GM18502 (cell line): ENCODE measurements at regions not wholly inside any gene's neighbourhood (a gene's known extent, or its start where the extent isn't known, plus 50 kb on each side); places are given as distances from the start of the nearest gene placed in this dataset.
"Not testable (repeated sequence)": the region's sequence is repeated elsewhere in the genome, so short reads cannot be mapped to it uniquely, and the experiment has no call there.

Source experiments
- ATAC-seq: cut with Tn5 transposase; IDR thresholded peaks from one replicate; pipeline ENCODE4 v1.9.1; 2021; ENCODE audit warnings: mild to moderate bottlenecking; ENCODE audit not compliant: unreplicated experiment, poor library complexity

DNA sequence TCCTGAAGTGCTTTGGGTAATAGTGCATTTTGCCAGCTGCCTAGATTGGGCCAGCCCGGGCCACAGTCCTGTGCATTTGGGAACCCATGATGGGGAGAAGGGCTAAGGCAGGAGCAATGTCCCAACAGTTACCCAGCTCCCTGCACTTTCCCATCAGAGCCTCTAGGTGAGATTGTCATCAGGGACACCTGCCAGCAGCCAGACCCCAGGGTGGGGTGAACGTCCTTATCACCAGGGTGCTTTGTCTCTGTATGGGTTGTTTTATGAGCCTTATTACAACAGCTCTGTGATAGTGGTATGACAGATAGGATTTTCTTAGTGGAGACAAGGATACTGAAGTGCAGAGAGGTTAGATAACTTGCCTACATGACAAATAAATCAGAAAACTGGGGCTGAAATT lies 365.7 kb downstream of the OSTF1 start:
- no peak for ATAC-seq

DNA sequence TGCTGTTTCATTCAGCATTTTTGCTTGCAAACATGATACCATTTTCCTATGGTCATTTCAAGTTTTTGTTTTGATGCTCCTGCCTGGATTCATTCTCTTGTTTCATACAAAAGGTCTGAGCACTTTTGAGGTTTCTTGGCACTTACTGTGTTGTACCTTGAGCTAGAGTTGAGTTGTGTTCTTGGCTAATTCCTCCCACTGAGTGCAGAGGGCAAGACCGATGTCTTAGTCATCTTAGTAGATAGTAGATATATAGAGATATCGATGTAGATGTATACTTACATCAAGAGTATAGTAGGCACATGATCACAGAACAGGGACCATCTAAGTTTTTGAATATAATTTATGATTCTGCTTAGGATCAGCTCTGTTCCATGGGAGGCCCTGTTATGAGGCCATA lies 366.6 kb downstream of the OSTF1 start:
- ATAC-seq, result no peak

DNA sequence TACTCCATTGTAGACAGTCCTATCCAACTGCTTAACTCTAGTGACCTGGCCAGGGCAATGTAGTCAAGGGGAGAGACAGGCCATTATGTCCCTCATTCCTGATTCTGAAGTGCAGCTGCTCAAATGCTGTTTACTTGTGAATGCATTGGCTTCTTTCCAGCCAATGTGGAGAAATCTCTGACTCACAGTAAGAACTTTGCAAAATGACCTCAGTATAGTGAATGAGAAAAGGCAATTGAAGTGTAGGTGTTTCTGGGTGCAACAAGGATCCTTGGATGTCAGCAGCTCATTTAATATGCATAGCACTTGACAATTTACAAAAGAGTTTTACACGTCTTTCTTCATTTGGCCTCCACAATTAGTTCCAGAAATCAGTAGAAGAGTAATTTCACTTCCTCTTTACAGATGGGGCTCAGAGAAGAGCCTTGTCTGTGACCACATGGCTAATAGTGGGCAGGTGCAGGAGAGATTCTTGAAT lies 367.2 kb downstream of the OSTF1 start:
- peak; percentile 99 for ATAC-seq

DNA sequence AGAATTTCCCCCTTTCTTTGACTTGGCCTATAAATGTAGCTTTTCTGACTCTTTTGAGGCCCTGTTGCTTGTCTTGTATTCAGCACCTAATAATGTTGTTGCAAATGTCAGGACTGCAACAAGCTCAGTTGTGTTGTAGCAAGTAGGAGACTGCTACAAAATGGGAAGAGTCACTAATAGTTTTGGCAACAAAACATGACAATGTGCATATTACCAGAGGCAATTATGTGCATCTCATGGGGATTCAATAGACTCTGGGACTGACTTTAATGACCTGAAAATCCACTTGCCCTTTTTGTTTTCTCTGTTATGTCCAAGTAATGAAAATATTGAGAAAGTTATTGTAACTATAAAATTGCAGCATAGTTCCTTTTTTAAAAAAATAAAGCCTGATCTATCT lies 368.4 kb downstream of the OSTF1 start:
- no peak for ATAC-seq

DNA sequence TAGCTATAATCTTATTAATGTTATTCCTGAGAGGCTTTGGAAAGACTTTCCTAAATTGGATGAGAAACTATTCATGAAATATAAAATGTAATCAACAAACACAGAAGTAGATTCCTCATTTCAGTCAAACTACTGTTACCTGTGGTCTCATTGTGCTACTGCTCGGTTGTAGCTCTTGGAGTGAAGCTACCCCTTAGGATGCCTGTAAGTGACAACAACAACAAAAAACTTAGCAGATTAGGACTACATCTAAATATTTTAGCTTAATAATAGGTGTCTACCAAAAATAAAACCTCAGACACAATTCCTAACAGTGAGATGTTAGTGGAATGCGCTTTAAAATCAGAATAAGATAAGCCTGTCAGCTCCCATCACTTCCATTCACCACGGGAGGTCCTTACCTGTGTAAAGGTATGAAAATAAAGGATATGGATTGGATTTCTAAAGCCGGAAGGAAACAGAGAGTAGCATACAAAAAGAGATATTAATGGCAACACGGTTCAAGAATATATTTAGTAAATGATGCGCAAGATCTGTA lies 369.2 kb downstream of the OSTF1 start:
- no peak for ATAC-seq

DNA sequence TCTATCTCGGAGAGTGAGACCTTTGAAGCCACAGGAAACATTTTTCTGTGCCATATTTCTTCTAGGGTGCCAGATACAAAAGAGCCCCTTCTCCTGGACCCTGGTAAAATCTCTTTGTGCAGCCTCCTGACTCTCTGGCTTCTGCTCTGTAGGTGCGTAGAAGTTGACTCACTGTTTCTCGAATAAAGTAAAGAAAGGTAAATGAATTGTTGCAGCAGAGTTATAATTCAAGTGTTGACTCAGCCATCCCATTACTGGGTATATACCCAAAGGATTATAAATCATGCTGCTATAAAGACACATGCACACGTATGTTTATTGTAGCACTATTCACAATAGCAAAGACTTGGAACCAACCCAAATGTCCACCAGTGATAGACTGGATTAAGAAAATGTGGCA lies 371.0 kb downstream of the OSTF1 start:
- not testable (repeated sequence) for ATAC-seq

DNA sequence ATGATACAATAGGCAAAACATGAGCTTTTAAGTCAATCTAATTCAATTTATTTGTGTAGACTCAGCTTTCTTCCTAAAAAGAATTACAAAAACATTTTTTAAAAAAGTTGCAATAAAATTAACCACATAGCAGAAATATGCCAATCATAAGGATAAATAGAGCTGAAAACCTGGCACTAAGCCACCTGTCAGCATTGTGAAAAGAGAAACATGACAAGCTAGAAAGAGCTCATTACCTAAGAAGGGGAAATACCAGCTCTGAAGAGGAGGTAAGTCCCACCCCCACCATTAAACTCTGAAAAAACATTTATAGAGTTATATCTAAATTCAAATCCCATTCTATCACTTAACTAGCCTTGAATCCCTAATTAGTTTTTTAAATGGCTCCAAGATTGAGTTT lies 372.9 kb downstream of the OSTF1 start:
- no peak for ATAC-seq

DNA sequence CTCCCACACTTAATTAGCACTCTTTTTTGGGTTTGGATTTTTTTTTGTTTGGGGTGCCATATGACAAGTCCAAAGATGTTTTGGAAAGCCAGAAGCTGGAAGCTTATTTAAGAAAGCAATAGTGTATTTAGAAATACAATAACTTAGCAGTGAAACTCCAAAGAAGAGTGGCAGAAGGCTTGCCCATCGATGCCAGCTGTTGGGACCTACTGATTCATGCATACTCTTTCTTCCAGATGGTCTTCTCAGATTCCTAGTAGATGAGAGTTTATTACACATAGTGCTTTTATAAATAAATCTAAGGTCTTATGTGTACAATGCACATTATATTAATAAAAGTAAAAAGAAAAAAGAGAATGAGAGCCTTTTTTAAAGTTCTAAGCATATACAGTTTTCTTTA lies 374.6 kb downstream of the OSTF1 start:
- ATAC-seq, result no peak

DNA sequence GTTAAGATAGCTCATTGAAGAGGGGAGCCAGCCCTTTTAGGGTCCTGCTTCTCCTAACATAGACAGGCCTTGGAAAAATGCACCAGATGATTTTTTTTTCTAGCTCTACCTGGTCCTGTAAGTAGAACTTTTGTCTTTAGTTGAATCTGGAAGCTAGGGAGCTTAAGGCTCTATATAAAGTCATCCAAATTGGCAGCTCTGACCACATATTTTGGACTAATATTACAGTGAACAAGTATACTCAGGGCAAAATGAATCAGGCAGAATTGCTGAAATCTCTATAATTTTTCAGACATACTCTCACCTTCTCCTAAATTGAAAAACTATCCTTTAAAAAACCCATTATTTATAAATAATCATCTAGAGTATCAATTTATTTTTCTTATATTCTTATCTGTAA lies 375.6 kb downstream of the OSTF1 start:
- ATAC-seq, result no peak

DNA sequence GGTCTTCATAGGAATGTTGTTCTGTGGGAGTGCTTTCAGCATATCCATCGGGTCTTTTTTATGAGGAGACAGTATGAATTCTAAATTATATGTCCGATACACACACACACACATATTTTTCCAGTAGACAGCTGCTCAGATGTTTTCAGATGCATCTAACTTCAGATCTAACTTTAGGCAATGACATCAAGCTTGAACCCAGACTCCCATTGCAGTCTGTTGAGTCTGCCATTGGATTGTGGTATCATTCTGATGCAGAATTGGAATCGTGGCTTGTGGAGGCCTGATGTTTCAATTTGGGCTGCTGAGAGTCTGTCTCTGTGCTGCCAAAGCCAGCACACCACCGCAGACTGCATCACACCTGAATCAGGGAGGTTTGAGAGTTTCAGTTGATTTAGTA lies 376.4 kb downstream of the OSTF1 start:
- ATAC-seq, result no peak

DNA sequence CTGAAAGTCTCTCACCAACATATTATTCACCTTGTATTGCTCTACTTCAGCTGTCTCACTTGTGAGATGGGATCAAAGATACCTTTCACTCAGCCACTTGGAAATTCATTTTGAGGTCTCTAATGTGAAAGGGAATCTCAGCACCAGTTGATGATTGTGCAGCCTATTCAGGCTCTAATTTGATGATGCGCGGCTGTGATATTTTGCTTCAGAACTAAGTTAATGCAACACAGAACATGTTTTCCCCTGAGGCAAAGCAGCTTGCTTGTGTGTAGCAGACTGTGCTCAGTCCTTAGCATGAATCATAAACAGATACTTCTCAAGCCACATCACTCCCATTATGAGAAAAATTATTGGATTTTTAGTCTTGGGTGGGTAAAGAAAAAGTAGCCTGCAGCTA lies 378.8 kb downstream of the OSTF1 start:
- ATAC-seq, result no peak

DNA sequence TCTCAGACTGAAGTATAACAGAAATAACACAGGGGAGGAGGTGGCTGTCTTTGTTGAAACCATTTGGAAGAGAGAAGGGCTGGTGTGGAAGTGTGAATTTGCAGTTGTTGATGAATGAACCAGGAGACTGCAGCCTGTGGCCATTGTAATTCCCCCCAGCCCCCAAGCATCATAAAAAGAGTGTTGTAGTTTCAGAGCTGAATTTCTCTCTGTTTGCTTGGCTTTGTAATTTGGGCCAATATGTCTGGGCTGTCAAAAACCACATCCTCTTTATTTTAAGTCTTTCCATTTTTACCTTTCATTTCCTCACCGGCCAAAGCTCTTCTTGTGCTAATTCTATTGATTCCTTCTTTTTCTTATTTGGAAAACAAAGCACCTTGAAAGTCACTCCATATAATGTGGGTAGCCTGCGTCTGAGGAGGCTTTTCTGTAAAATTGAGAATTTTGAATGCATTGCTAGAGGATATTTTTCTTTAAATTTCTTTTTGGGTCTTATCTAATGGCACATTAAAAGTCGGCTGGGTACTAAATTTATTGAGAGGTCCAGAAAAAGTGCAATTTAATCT lies 383.3 kb downstream of the OSTF1 start:
- ATAC-seq, result peak; percentile 48

DNA sequence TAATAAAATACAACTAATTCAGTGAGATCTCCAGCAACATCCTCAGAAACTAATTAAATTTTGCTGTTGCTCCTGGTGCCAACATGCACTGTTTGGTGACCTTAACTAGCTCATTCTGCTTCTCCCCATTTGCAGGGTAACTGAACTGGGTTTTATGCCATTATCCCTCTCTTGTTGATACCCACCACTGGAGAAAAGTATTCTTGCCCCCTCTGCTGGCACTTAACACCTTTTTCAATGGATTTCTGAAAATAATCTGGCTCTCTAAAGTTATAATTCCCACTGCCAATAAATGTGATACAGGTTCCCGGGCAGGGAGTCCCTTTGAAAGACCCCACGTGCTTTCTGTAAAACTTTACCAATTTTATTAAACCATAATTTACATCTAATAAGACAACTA lies 394.3 kb downstream of the OSTF1 start:
- ATAC-seq, result no peak

DNA sequence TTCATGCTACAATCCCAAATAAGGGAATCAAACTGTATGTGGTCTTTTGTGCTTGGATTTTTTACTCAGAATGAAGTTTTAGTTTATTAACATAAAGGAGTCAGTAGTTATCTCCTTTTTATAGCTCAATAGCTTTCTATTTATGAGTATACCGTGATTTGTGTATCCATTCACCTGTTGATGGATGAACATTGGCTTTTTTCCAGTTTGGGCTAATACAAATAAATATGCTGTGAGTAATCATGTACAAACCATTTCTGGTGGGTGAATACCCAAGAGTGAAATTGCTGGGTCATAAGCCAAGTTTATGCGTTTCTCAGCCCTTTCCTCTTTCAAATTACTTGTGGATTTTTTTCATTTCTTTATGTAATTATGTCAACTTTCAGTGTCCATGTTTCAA lies 395.3 kb downstream of the OSTF1 start:
- no peak for ATAC-seq

DNA sequence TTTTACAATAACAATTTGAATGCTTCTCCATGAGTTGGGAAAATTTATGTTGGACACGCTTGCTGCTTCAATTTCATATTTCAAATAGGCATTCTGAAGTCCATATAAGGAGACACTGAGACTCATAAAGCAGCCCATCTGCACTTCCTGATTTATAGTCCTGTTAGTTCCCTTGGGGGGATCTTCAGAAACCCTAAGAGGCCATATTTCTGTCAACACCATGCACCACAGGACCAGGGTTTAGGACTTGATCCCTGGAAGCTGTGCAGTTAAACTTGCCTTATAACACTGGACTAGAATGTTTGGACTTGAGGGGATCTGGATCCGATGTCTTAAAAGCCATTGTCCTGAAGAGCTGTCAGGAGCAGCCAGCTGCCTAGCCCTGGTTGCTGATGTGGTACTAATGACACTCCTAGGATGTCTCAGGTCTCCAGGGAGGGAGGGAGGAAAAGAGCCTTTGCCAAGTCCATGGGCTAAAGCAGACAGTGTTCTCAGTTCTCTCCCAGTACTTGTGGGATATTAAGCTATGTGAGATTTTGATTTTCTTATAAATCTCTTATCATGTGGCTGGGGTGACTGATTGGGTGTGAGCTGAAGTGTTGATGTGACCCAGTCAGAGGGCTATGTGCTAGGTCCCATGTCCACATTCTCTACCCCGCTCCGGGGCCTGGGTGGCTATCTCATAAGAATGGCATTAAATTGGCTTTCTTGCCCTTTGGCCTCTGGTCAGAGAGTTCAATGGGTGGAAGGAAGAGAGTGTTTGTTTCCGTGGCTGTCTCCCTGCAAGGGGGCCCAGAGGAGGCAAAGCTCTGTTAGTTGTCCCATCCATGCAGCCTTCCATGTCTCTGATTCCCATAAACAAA lies 399.8 kb downstream of the OSTF1 start:
- ATAC-seq, result no peak

DNA sequence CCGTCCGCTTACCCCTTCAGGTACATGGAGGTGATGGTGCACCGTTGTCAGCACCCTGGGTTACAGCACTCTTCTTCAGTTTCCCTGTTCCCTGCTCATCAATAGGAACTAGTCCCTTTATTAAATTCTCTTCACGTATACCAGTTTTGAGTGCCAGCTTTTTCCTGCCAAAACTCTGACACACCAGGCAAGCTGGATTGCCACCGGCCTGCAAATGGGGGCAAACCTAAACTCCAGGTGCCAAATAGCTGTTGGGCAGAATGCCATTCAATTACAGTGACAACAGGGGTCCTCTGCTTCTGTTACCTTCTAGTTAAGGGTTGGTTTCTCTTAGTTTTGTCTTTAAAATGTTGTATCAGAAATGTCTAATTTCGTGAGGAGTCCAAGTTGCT lies 400.4 kb downstream of the OSTF1 start:
- ATAC-seq, result no peak

DNA sequence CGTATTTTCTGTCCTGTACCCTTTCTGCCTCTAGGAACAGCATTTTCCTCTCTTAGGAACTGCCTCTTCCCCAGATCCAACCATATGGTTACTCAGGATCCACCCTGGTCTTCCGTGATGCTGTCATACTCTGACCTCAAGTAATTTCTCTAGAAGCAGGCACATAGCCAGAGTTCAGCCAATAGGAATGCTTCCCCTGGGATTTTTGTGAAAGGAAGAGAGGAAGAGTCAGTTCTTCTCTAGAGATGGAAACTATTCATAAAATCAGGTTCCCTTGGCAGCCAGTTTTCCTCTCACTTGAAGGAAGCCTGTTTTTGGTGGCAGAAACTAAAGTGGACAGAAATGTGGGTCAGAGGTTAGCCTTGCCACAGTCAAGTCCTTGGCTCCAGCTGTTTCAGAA lies 400.1 kb upstream of the PCSK5 start:
- ATAC-seq, result no peak

DNA sequence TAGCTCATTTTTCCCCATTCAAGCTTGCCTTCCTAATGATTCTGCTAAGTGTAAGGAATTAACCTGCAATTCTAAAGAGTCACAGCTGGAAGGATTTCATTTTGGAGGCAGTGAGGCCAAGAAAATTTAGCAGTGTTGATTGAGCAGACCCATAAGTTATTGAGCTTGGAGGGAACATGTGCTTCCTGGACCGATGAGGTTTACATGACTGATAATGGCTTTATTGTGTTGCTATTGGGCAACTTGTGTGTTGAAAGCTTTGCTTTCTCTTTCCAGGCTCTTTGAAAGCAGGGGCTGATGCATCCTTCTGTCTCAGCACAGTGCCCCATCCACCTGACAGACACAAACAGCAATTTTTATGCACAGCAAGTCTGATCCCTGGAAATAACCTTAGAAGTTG lies 398.9 kb upstream of the PCSK5 start:
- ATAC-seq, result no peak

DNA sequence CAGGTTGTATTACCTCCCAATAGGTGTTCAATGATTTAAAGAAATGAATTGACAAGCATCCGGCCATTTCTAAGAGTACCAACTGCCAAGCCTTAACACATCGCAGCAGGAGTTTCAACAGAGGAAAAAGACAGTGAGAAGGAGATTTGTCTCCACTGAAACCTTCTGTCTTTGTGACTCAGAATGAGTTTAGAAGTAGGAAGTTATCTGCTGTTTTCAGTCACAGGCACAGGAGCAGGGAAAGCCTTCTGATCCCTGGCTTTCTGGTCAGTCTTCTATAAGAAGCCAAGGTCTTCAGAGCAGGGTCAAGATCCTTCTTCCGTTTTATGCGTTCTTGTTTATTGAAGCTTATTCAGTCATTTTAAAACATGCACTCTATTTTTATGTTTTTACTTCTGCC lies 390.7 kb upstream of the PCSK5 start:
- ATAC-seq, result no peak

DNA sequence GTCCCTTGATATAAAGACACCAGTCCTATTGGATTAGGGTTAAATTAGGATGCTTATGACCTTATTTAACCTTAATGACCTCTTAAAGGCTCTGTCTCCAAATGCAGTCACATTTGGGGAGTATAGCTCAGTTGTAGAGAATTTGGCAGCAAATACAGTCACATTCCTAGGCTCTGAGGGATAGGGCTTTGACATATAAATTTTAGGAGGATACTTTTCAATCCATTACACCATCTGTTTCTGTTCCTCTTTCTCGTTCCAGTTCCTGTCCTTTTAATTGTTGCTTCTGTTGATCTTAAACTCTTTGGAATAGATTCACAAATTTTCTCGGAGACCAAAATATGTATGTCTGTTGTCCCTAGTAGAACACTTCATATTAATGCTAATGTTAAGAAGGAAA lies 390.0 kb upstream of the PCSK5 start:
- no peak for ATAC-seq

DNA sequence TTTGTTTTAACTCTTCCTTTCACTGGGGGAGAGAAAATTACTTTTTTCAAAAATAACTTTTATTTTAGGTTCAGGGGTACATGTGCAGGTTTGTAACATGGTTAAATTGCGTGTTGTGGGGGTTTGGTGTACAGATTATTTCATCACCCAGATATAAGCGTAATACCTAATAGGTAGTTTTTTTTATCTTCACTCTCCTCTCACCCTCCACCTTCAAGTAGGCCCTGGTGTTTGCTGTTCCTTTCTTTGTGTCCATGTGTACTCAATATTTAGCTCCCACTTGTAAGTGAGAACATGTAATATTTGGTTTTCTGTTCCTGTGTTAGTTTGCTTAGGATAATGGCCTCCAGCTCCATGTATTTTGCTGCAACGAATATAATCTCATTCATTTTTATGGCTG lies 389.5 kb upstream of the PCSK5 start:
- ATAC-seq, result not testable (repeated sequence)

DNA sequence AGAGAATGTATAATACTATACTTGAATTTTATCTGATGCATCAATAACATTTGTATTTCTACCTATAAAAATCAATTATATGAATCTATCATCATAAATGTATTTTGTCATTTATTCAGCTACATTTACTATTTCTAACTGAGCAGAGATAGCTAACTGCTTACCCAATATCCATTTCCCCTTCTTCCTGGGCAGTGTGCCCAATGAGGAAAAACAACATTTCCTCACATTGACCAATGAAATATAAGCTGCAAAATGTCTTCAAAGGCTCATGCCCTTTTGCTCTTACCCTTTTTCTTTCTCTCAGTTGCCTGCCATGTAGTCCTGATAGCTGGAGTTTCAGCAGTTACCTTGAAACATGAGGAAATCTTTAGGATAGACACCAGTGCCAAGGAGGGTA lies 385.8 kb upstream of the PCSK5 start:
- no peak for ATAC-seq
